GM19395 (cell line): ENCODE measurements at regions not wholly inside any gene's neighbourhood (a gene's known extent, or its start where the extent isn't known, plus 50 kb on each side); places are given as distances from the start of the nearest gene placed in this dataset.
"Not testable (repeated sequence)": the region's sequence is repeated elsewhere in the genome, so short reads cannot be mapped to it uniquely, and the experiment has no call there.

Source experiments
- ATAC-seq: cut with Tn5 transposase; IDR thresholded peaks from one replicate; pipeline ENCODE4 v1.9.1; 2021; ENCODE audit warnings: mild to moderate bottlenecking, moderate library complexity; ENCODE audit not compliant: unreplicated experiment

GRCh38 chr20:23142162-23143050, 56.3 kb upstream of the CD93 start:
- ATAC-seq, result peak; percentile 86

- ATAC-seq, result no peak
These were observed 55.5 kb upstream of the CD93 start for GRCh38 chr20:23141450-23142161.

DNA sequence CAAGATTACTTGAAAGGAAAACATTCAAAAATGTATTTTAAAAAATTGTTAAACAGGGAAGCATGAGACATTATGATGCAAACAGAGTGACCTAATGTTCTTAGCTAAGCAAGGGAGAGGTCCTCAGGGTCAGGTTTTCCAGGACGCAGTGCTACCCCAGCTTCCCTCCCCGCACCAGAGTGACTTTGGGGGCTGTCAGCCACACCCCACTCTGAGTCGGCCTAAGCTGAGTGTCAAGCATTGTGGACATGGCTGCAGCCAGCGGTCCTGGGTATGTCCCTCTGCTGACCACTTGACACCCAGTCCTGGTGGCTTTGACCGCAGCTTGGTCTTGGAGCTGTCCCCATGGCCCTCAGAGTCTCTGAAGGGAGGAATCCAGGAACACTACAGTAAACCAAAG, 54.9 kb upstream of the CD93 start:
- no peak for ATAC-seq

- ATAC-seq, result not testable (repeated sequence)
These were observed 53.9 kb upstream of the CD93 start for GRCh38 chr20:23139984-23140383.

- ATAC-seq, result no peak
These were observed 53.4 kb upstream of the CD93 start for GRCh38 chr20:23139524-23139923.

DNA sequence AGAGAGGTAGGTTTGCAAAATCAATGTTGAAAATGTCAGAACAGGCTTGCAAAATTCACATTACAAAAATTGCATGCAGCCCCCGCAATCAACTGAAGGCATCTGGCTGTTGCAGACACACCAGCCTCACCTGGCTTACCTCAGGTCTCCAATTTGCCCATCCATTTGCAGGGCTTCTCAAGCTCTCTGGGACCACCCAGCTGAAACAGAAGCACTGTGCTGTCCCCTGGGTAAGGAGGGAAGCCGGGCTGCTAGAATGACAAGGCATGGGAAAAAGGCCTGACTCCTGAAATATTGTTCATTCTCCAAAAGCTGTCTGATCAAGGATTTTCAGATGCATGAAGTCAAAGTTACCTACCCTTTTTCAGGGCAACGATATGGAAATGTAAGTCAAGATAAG, 52.6 kb upstream of the CD93 start:
- no peak for ATAC-seq

DNA sequence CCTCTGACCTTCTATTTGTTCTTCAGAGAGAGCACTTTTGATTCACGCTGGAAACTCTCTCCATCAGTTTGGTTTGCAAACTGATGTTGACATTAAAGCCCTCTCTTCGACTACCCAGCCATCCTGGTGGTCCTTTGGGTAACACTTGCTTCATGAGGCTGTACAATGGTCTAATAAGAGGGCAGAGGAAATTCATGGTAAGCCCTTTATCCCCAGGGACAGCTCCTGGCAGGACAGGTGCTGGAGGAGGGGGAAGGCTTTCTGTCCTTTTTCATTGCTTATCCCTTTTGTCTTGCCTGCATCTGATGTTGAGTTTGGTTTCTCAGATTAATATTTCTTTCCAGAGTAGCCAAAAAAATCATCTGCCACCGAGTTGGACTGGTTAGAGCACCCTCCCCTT, 52.1 kb upstream of the CD93 start:
- ATAC-seq, result no peak

- no peak for ATAC-seq
These were observed 51.0 kb upstream of the CD93 start for GRCh38 chr20:23136893-23137745.

- ATAC-seq, result no peak
These were observed 49.6 kb upstream of the CD93 start for GRCh38 chr20:23135449-23136420.
